Karpas-422 (cell line): ENCODE measurements at regions not wholly inside any gene's neighbourhood (a gene's known extent, or its start where the extent isn't known, plus 50 kb on each side); places are given as distances from the start of the nearest gene placed in this dataset.

ENCODE experiments used
- DNase-seq: peaks from one replicate; pipeline ENCODE4 v3.0.0-alpha.2; 2015
- H2AFZ ChIP-seq: fragments of 200-600 bp; sonication (generic); 2 replicates; pipeline ENCODE4 v1.6.1; 2014; ENCODE audit warnings: antibody characterized with exemption, low read length, mixed read lengths
- H3K27ac ChIP-seq: fragments of 200-600 bp; sonication (generic); 2 replicates; pipeline ENCODE4 v1.5.1; 2014; ENCODE audit warnings: mild to moderate bottlenecking, low read length, moderate library complexity
- H3K27me3 ChIP-seq: fragments of 200-600 bp; sonication (generic); 2 replicates; pipeline ENCODE4 v1.6.1; 2014; ENCODE audit warnings: low read length, mixed read lengths
- H3K36me3 ChIP-seq: fragments of 200-600 bp; sonication (generic); 2 replicates; pipeline ENCODE4 v1.6.1; 2014; ENCODE audit warnings: low read length, mixed read lengths; ENCODE audit not compliant: insufficient read depth
- H3K4me1 ChIP-seq: fragments of 200-600 bp; sonication (generic); 2 replicates; pipeline ENCODE4 v1.6.1; 2014; ENCODE audit warnings: mild to moderate bottlenecking, low read length, mixed read lengths
- H3K4me2 ChIP-seq: fragments of 200-600 bp; sonication (generic); 2 replicates; pipeline ENCODE4 v1.6.1; 2014; ENCODE audit warnings: low read length, low read depth, mild to moderate bottlenecking; ENCODE audit not compliant: poor library complexity, severe bottlenecking
- H3K4me3 ChIP-seq: fragments of 200-600 bp; sonication (generic); 2 replicates; pipeline ENCODE4 v1.5.1; 2014; ENCODE audit warnings: mild to moderate bottlenecking, antibody characterized with exemption, low read length, mixed read lengths
- H3K79me2 ChIP-seq: fragments of 200-600 bp; sonication (generic); 2 replicates; pipeline ENCODE4 v1.6.1; 2014; ENCODE audit warnings: mild to moderate bottlenecking, low read length, mixed read lengths
- H3K9ac ChIP-seq: fragments of 200-600 bp; sonication (generic); 2 replicates; pipeline ENCODE4 v1.6.0; 2014; ENCODE audit warnings: low read length
- H3K9me2 ChIP-seq: fragments of 200-600 bp; sonication (generic), shearing (Covaris generic); replicated peaks from 2 replicates; pipeline ENCODE4 v1.6.0; 2014; ENCODE audit warnings: mild to moderate bottlenecking, low read length, moderate library complexity; ENCODE audit not compliant: insufficient read depth
- H3K9me3 ChIP-seq: fragments of 300-700, 200-600 bp; sonication (generic); 2 replicates; pipeline ENCODE4 v1.6.1; 2014; ENCODE audit warnings: low read length, mixed read lengths
- H4K20me1 ChIP-seq: fragments of 200-600 bp; sonication (generic); 2 replicates; pipeline ENCODE4 v1.6.1; 2014; ENCODE audit warnings: mild to moderate bottlenecking, antibody characterized with exemption, low read length, low read depth; ENCODE audit not compliant: insufficient read depth

- Histone ChIP-seq H3K9me3 (no peaks in the 10 kb centered on the region), H3K27ac (no peak overlapping the region), H3K79me2 (no peaks in the 10 kb centered on the region), H4K20me1 (no peaks in the 10 kb centered on the region), H3K4me1 (no peaks in the 10 kb centered on the region), H3K4me3 (no peak overlapping the region), H3K9me2 (no peaks in the 10 kb centered on the region), H3K4me2 (no peak overlapping the region), H2AFZ (no peak overlapping the region), H3K9ac (no peak overlapping the region), H3K27me3 (no peaks in the 10 kb centered on the region), H3K36me3 (no peaks in the 10 kb centered on the region)
- no peak for DNase-seq
These were observed 50.7 kb upstream of the PAIP2B start for GRCh38 chr2:71277536-71278103.

- Histone ChIP-seq H3K9me3 (no peaks in the 10 kb centered on the region), H3K27ac (no peak overlapping the region), H3K79me2 (no peaks in the 10 kb centered on the region), H3K36me3 (no peaks in the 10 kb centered on the region), H3K27me3 (no peaks in the 10 kb centered on the region), H3K4me2 (no peak overlapping the region), H2AFZ (no peak overlapping the region), H3K9ac (no peak overlapping the region), H3K4me3 (no peak overlapping the region), H4K20me1 (no peaks in the 10 kb centered on the region), H3K4me1 (no peaks in the 10 kb centered on the region), H3K9me2 (no peaks in the 10 kb centered on the region)
- no peak for DNase-seq
These were observed 50.2 kb upstream of the PAIP2B start for GRCh38 chr2:71277147-71277475.

- no peaks in the 10 kb centered on the region for H3K36me3 ChIP-seq
- no peak overlapping the region for H3K4me2 ChIP-seq
- no peak overlapping the region for H3K4me3 ChIP-seq
- no peaks in the 10 kb centered on the region for H3K9me2 ChIP-seq
- DNase-seq = peak; percentile 32
- H3K9ac ChIP-seq = no peak overlapping the region
- H3K4me1 ChIP-seq = no peaks in the 10 kb centered on the region
- no peak overlapping the region for H2AFZ ChIP-seq
- no peaks in the 10 kb centered on the region for H3K79me2 ChIP-seq
- H3K9me3 ChIP-seq = no peaks in the 10 kb centered on the region
- no peaks in the 10 kb centered on the region for H3K27me3 ChIP-seq
- H3K27ac ChIP-seq = no peak overlapping the region
- H4K20me1 ChIP-seq = no peaks in the 10 kb centered on the region
These were observed 49.6 kb upstream of the PAIP2B start for GRCh38 chr2:71276311-71277146.
